ENCODE measurements at regions not wholly inside any gene's neighbourhood (a gene's known extent, or its start where the extent isn't known, plus 50 kb on each side); places are given as distances from the start of the nearest gene placed in this dataset.
"Not testable (repeated sequence)": the region's sequence is repeated elsewhere in the genome, so short reads cannot be mapped to it uniquely, and the experiment has no call there.

- Mint-ChIP-seq H3K4me3 (no peak overlapping the region), H3K27ac (no peak overlapping the region), H3K9me3 (ENCODE audit: low read depth) (peaks cover 8% of the 10 kb centered on the region), H3K36me3 (peaks cover 8% of the 10 kb centered on the region), H3K27me3 (no peaks in the 10 kb centered on the region), H3K4me1 (ENCODE audit: low read depth) (no peaks in the 10 kb centered on the region)
These were observed 113.8 kb upstream of the FAM174A start for GRCh38 chr5:100421360-100421759.

GRCh38 chr5:100418231-100418630 lies 116.9 kb upstream of the FAM174A start:
- Mint-ChIP-seq H3K27me3 (no peaks in the 10 kb centered on the region), H3K4me3 (no peak overlapping the region), H3K9me3 (ENCODE audit: low read depth) (peaks cover 4% of the 10 kb centered on the region), H3K4me1 (ENCODE audit: low read depth) (no peaks in the 10 kb centered on the region), H3K36me3 (peaks cover 2% of the 10 kb centered on the region), H3K27ac (no peak overlapping the region)

GRCh38 chr5:100409660-100410151 lies 125.5 kb upstream of the FAM174A start:
- Mint-ChIP-seq H3K4me1 (ENCODE audit: low read depth) (no peaks in the 10 kb centered on the region), H3K36me3 (no peaks in the 10 kb centered on the region), H3K4me3 (no peak overlapping the region), H3K9me3 (ENCODE audit: low read depth) (no peaks in the 10 kb centered on the region), H3K27ac (no peak overlapping the region), H3K27me3 (no peaks in the 10 kb centered on the region)

- H3K27ac Mint-ChIP-seq: no peak overlapping the region
These were observed 128.1 kb upstream of the FAM174A start for GRCh38 chr5:100407053-100407452.

GRCh38 chr5:100406640-100407039 lies 128.5 kb upstream of the FAM174A start:
- H3K36me3 Mint-ChIP-seq: no peaks in the 10 kb centered on the region
- H3K4me3 Mint-ChIP-seq: no peak overlapping the region
- no peaks in the 10 kb centered on the region for H3K4me1 Mint-ChIP-seq (ENCODE audit: low read depth)
- H3K9me3 Mint-ChIP-seq (ENCODE audit: low read depth): no peaks in the 10 kb centered on the region
- H3K27me3 Mint-ChIP-seq: no peaks in the 10 kb centered on the region
- no peak overlapping the region for H3K27ac Mint-ChIP-seq

More at GRCh38 chr5:100407053-100407452, 128.1 kb upstream of the FAM174A start:
- H3K4me3 Mint-ChIP-seq: no peak overlapping the region
- no peaks in the 10 kb centered on the region for H3K9me3 Mint-ChIP-seq (ENCODE audit: low read depth)
- no peaks in the 10 kb centered on the region for H3K4me1 Mint-ChIP-seq (ENCODE audit: low read depth)
- no peaks in the 10 kb centered on the region for H3K27me3 Mint-ChIP-seq
- no peaks in the 10 kb centered on the region for H3K36me3 Mint-ChIP-seq

GRCh38 chr5:100402071-100402470 lies 133.1 kb upstream of the FAM174A start:
- Mint-ChIP-seq H3K4me1 (ENCODE audit: low read depth) (no peaks in the 10 kb centered on the region), H3K27me3 (no peaks in the 10 kb centered on the region), H3K9me3 (ENCODE audit: low read depth) (no peaks in the 10 kb centered on the region), H3K4me3 (no peak overlapping the region), H3K36me3 (no peaks in the 10 kb centered on the region), H3K27ac (no peak overlapping the region)

GRCh38 chr5:100401149-100401548 lies 134.0 kb upstream of the FAM174A start:
- Mint-ChIP-seq H3K27me3 (no peaks in the 10 kb centered on the region), H3K4me3 (no peak overlapping the region), H3K27ac (no peak overlapping the region), H3K36me3 (no peaks in the 10 kb centered on the region), H3K4me1 (ENCODE audit: low read depth) (no peaks in the 10 kb centered on the region), H3K9me3 (ENCODE audit: low read depth) (no peaks in the 10 kb centered on the region)

GRCh38 chr5:100398815-100399214 lies 136.4 kb upstream of the FAM174A start:
- H3K4me3 Mint-ChIP-seq; H3K27me3 Mint-ChIP-seq; H3K27ac Mint-ChIP-seq; H3K36me3 Mint-ChIP-seq; H3K4me1 Mint-ChIP-seq (ENCODE audit: low read depth); H3K9me3 Mint-ChIP-seq (ENCODE audit: low read depth): not testable (repeated sequence)

- H3K27me3 Mint-ChIP-seq; H3K4me3 Mint-ChIP-seq; H3K27ac Mint-ChIP-seq; H3K36me3 Mint-ChIP-seq; H3K9me3 Mint-ChIP-seq (ENCODE audit: low read depth); H3K4me1 Mint-ChIP-seq (ENCODE audit: low read depth): not testable (repeated sequence)
These were observed 155.8 kb upstream of the FAM174A start for GRCh38 chr5:100379254-100379858.

GRCh38 chr5:100364757-100365478 lies 170.3 kb upstream of the FAM174A start:
- H3K27me3 Mint-ChIP-seq; H3K27ac Mint-ChIP-seq; H3K4me3 Mint-ChIP-seq; H3K36me3 Mint-ChIP-seq; H3K9me3 Mint-ChIP-seq (ENCODE audit: low read depth); H3K4me1 Mint-ChIP-seq (ENCODE audit: low read depth): not testable (repeated sequence)

GRCh38 chr5:100364343-100364742 lies 170.8 kb upstream of the FAM174A start:
- H3K27ac Mint-ChIP-seq; H3K27me3 Mint-ChIP-seq; H3K9me3 Mint-ChIP-seq (ENCODE audit: low read depth); H3K36me3 Mint-ChIP-seq; H3K4me1 Mint-ChIP-seq (ENCODE audit: low read depth); H3K4me3 Mint-ChIP-seq: not testable (repeated sequence)

- H3K4me1 Mint-ChIP-seq (ENCODE audit: low read depth); H3K9me3 Mint-ChIP-seq (ENCODE audit: low read depth); H3K27me3 Mint-ChIP-seq; H3K4me3 Mint-ChIP-seq; H3K27ac Mint-ChIP-seq; H3K36me3 Mint-ChIP-seq: not testable (repeated sequence)
These were observed 175.2 kb upstream of the FAM174A start for GRCh38 chr5:100359998-100360397.

GRCh38 chr5:100346269-100346668 lies 188.9 kb upstream of the FAM174A start:
- H3K36me3 Mint-ChIP-seq; H3K9me3 Mint-ChIP-seq (ENCODE audit: low read depth); H3K4me1 Mint-ChIP-seq (ENCODE audit: low read depth); H3K27ac Mint-ChIP-seq; H3K27me3 Mint-ChIP-seq; H3K4me3 Mint-ChIP-seq: not testable (repeated sequence)

- not testable (repeated sequence) for H3K27ac Mint-ChIP-seq; H3K27me3 Mint-ChIP-seq; H3K4me3 Mint-ChIP-seq; H3K9me3 Mint-ChIP-seq (ENCODE audit: low read depth); H3K4me1 Mint-ChIP-seq (ENCODE audit: low read depth); H3K36me3 Mint-ChIP-seq
These were observed 193.7 kb upstream of the FAM174A start for GRCh38 chr5:100341485-100341884.

- no peak overlapping the region for H3K27ac Mint-ChIP-seq
- no peaks in the 10 kb centered on the region for H3K4me1 Mint-ChIP-seq (ENCODE audit: low read depth)
- no peak overlapping the region for H3K4me3 Mint-ChIP-seq
- H3K9me3 Mint-ChIP-seq (ENCODE audit: low read depth): no peaks in the 10 kb centered on the region
- H3K36me3 Mint-ChIP-seq: no peaks in the 10 kb centered on the region
- H3K27me3 Mint-ChIP-seq: no peaks in the 10 kb centered on the region
These were observed 212.7 kb upstream of the FAM174A start for GRCh38 chr5:100322483-100322882.

GRCh38 chr5:100319885-100320284 lies 215.3 kb upstream of the FAM174A start:
- no peaks in the 10 kb centered on the region for H3K27me3 Mint-ChIP-seq
- H3K4me1 Mint-ChIP-seq (ENCODE audit: low read depth): no peaks in the 10 kb centered on the region
- H3K9me3 Mint-ChIP-seq (ENCODE audit: low read depth): peaks cover 3% of the 10 kb centered on the region
- H3K27ac Mint-ChIP-seq: no peak overlapping the region
- no peaks in the 10 kb centered on the region for H3K36me3 Mint-ChIP-seq
- H3K4me3 Mint-ChIP-seq: no peak overlapping the region
